ENCODE measurements at regions not wholly inside any gene's neighbourhood (a gene's known extent, or its start where the extent isn't known, plus 50 kb on each side); places are given as distances from the start of the nearest gene placed in this dataset.

GRCh38 chrX:56503941-56504673 is 59.3 kb upstream of the UBQLN2 start:
- TF ChIP-seq, protein P1, sequence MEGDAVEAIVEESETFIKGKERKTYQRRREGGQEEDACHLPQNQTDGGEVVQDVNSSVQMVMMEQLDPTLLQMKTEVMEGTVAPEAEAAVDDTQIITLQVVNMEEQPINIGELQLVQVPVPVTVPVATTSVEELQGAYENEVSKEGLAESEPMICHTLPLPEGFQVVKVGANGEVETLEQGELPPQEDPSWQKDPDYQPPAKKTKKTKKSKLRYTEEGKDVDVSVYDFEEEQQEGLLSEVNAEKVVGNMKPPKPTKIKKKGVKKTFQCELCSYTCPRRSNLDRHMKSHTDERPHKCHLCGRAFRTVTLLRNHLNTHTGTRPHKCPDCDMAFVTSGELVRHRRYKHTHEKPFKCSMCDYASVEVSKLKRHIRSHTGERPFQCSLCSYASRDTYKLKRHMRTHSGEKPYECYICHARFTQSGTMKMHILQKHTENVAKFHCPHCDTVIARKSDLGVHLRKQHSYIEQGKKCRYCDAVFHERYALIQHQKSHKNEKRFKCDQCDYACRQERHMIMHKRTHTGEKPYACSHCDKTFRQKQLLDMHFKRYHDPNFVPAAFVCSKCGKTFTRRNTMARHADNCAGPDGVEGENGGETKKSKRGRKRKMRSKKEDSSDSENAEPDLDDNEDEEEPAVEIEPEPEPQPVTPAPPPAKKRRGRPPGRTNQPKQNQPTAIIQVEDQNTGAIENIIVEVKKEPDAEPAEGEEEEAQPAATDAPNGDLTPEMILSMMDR (IDR thresholded peaks at IDR 0.05; ENCODE audit: low read length) = peak; percentile 10; the same call in 1 of the 2 replicates
- no peak for TF ChIP-seq EZH2 (IDR thresholded peaks at IDR 0.05; ENCODE audit: borderline replicate concordance, low read length)

All from OCI-LY1 (cell line).